Right atrium auricular region (tissue), 2 donors: ENCODE measurements at regions not wholly inside any gene's neighbourhood (a gene's known extent, or its start where the extent isn't known, plus 50 kb on each side); places are given as distances from the start of the nearest gene placed in this dataset.

Source experiments
- DNase-seq: peaks from one replicate; pipeline ENCODE4 v3.0.0-alpha.2; 2019; ENCODE audit warnings: low spot score
- H3K27ac ChIP-seq, 2 donors: fragments of 200-600 bp; sonication (generic); 1 replicate in 1 of 2; 2 replicates in 1 of 2; pipeline ENCODE4 v1.5.1; 2016 to 2019
- H3K27me3 ChIP-seq, 2 donors: fragments of 200-600 bp; sonication (generic); one replicate each; pipeline versions ENCODE4 v1.5.1 to v1.6.0; 2017 to 2019
- H3K36me3 ChIP-seq: fragments of 200-600 bp; sonication (generic); one replicate; pipeline ENCODE4 v1.5.1; 2016
- H3K4me1 ChIP-seq, 2 donors: fragments of 200-600 bp; sonication (generic); one replicate each; pipeline versions ENCODE4 v1.5.1 to v1.6.0; 2017 to 2019
- H3K4me3 ChIP-seq, 2 donors: fragments of 200-600 bp; sonication (generic); 1 replicate in 1 of 2; 2 replicates in 1 of 2; pipeline ENCODE4 v1.5.1; 2017 to 2019; ENCODE audit warnings: mild to moderate bottlenecking in 1 of 2, moderate library complexity in 1 of 2
- H3K9me3 ChIP-seq, 2 donors: fragments of 200-600 bp; sonication (generic); one replicate each; pipeline ENCODE4 v1.5.1; 2019
- CTCF ChIP-seq, 2 donors: fragments of 200-600 bp; sonication (generic); IDR thresholded peaks; one replicate each; pipeline ENCODE4 v1.5.1; 2019; ENCODE audit warnings: antibody characterized with exemption in 2 of 2

DNA sequence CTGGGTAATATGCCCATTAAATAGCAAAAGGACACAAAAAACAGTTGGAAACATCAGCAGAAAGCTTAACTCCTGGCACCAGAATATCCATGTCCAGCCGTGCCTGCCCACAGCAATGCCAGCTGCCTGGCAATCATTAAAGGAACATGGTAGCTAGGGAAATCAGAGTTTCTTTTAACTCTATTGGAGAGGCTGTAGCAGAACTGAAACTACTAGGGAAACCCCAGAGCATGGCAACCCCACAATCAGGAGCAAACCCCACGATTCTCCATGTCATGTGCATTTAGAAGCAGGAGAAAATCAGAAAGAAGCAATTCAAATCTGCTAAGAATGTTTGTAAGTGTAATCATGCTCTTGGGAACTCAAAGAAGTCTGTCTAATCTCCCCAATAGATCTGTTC, 409.0 kb upstream of the SMIM21 start:
- DNase-seq: no peak
- Histone ChIP-seq H3K36me3 (no peaks in the 10 kb centered on the region), H3K9me3 (no peaks in the 10 kb centered on the region), H3K4me3 (no peak overlapping the region), H3K27me3 (no peaks in the 10 kb centered on the region), H3K4me1 (no peaks in the 10 kb centered on the region), H3K27ac (no peak overlapping the region)
- no peak for TF ChIP-seq CTCF (IDR thresholded peaks at IDR 0.05)

DNA sequence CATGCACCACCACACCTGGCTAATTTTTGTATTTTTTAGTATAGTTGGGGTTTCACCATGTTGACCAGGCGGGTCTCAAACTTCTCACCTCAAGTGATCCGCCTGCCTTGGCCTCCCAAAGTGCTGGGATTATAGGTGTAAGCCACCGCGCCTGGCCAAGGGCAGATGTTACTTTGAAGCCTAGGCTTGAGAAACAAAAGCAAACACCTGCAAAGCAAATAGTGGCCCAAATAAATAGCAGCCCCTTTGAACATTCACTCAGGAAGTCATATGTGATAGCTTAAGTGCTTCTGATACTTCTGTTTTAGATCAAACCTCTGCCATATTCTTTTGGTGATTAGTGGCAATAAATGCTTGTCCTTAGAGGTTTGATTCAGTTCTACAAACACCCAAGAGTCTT, 404.5 kb upstream of the SMIM21 start:
- Histone ChIP-seq H3K27me3 (no peaks in the 10 kb centered on the region), H3K4me3 (no peak overlapping the region), H3K4me1 (no peaks in the 10 kb centered on the region), H3K27ac (no peak overlapping the region), H3K36me3 (no peaks in the 10 kb centered on the region), H3K9me3 (no peaks in the 10 kb centered on the region)
- DNase-seq: no peak
- no peak for TF ChIP-seq CTCF (IDR thresholded peaks at IDR 0.05)

- no peak overlapping the region for H3K4me3 ChIP-seq
- TF ChIP-seq CTCF (IDR thresholded peaks at IDR 0.05): no peak
Measured at GRCh38 chr18:75830828-75831227, 403.3 kb upstream of the SMIM21 start.

DNA sequence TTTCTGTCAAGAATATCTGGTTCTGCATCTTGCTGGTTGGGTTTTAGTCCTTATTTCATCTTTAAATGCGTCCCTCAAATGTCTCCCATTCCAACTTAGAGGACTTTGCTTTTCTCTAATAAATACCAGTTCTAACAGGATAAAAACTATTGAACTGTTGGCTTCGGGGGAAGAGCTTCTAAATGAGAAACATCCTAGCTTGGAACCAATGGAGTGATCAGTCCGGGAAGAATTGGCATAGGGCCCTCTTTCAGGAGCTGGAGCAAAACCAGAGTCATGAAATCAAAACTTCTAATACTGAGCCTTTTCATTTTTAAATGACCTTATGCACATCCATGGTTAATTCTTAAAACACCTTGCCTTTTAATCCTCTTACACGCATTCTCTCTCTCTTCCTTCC, 401.6 kb upstream of the SMIM21 start:
- Histone ChIP-seq H3K4me3 (no peak overlapping the region), H3K4me1 (no peaks in the 10 kb centered on the region), H3K27ac (no peak overlapping the region), H3K9me3 (no peaks in the 10 kb centered on the region), H3K36me3 (no peaks in the 10 kb centered on the region), H3K27me3 (no peaks in the 10 kb centered on the region)
- no peak for DNase-seq
- no peak for TF ChIP-seq CTCF (IDR thresholded peaks at IDR 0.05)

More at GRCh38 chr18:75830828-75831227, 403.3 kb upstream of the SMIM21 start:
- H3K36me3 ChIP-seq: no peaks in the 10 kb centered on the region
- no peaks in the 10 kb centered on the region for H3K9me3 ChIP-seq
- H3K27ac ChIP-seq: no peak overlapping the region
- no peaks in the 10 kb centered on the region for H3K27me3 ChIP-seq
- H3K4me1 ChIP-seq: no peaks in the 10 kb centered on the region
- DNase-seq: no peak

DNA sequence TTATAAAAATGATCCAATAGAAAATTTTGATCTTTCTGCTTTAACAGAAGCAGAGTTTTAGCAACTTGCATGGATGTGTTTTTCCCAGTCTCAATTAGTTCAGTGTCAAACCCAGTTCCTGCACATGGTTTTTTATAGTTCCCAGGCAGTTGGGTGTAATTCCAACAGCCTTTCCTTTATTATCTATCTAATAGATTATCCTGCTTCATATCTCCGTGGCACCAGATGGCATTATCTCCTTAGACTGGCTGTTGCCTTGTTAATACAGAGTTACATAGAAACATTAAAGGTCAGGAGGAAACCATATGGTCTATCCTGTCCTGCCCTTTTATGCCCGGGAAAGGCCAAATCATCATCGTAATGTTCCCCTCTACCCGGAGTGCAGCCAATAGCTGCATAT, 400.9 kb upstream of the SMIM21 start:
- no peak for TF ChIP-seq CTCF (IDR thresholded peaks at IDR 0.05)

DNA sequence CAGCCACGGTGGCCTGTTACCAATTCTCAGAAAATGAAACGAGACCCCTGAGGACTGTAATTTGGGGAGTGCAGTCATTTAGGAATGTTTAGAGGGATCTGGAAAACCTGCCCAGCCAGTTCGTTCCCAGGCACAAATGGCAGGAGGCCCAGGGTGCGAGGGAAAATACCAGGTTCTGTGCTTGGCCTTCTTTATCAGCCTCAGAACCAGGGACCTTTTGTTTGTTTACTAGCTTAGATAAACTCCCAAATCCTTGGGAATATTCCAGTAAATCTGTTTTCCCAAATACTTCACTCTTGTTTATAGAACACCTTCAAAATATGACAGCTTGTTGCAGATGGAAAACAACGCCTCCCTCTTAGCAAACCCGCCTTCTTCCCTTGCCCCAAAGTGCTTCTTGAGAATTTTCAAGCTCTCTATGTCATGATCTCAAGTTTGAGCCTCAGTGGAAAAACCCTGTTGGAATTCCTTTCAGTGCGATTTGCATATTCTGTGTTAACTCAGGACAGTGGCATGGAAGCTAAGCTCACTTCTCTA, 400.3 kb upstream of the SMIM21 start:
- no peaks in the 10 kb centered on the region for H3K9me3 ChIP-seq
- DNase-seq: no peak
- no peak for TF ChIP-seq CTCF (IDR thresholded peaks at IDR 0.05)
- no peaks in the 10 kb centered on the region for H3K4me1 ChIP-seq
- H3K27me3 ChIP-seq: no peaks in the 10 kb centered on the region
- H3K27ac ChIP-seq: no peak overlapping the region
- no peaks in the 10 kb centered on the region for H3K36me3 ChIP-seq
- no peak overlapping the region for H3K4me3 ChIP-seq

More for the DNA sequence above, 400.9 kb upstream of the SMIM21 start:
- H3K4me3 ChIP-seq: no peak overlapping the region
- H3K4me1 ChIP-seq: no peaks in the 10 kb centered on the region
- no peak overlapping the region for H3K27ac ChIP-seq
- H3K9me3 ChIP-seq: no peaks in the 10 kb centered on the region
- no peak for DNase-seq
- H3K36me3 ChIP-seq: no peaks in the 10 kb centered on the region
- no peaks in the 10 kb centered on the region for H3K27me3 ChIP-seq
